Left hindlimb (tissue), 1 donor: ENCODE measurements at regions not wholly inside any gene's neighbourhood (a gene's known extent, or its start where the extent isn't known, plus 50 kb on each side); places are given as distances from the start of the nearest gene placed in this dataset.

ENCODE experiments used
- DNase-seq: peaks from one replicate; pipeline ENCODE4 v3.0.0-alpha.2; 2018

GRCh38 chr2:146161256-146161882 is 1641.5 kb upstream of the ZEB2 start:
- no peak for DNase-seq

GRCh38 chr2:146158072-146158674 is 1638.3 kb upstream of the ZEB2 start:
- no peak for DNase-seq

DNA sequence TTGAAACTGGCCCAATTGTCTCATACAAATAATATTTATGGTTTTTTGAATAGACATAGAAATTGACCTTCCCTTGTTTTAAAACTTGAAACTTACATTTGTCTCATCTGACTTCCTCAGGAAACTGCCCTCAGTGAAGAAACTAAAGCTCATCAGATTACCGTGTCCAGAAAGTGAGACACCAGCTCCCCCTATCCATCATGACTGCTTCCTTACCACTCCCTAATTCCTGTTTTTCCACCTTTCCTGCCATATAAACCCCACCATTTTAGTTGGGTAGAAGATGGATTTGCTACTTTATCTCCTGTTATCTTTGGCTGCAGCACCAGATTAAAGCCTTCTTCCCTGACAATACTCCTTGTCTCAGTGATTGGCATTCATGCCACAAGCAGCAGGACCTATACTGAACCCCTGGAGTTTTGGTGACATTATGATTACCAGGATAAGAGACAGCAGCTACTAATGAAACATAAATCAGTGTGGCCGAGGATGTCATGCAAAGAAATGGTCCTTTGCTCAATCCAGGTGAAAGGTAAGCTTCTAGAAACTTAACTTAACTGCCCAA is 1627.6 kb upstream of the ZEB2 start:
- no peak for DNase-seq

DNA sequence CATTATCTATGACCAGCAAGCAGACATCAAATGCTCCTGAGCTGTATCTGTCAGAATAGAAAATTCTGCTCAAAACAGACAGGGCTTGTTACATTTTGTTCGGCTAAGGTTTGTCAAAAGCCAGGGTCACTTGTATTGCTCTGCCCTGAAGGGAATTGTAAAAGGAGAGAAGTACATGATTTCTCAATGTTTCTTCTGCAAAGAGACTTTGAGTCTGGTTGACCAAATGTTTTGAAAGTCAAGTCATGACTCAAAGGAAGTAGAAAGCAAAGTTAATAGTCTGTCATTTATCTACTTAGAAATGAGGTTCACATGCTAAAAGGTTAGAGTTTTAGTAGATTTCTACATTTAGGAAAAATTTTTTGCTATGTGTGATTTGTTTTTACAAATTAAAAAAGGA is 1624.1 kb upstream of the ZEB2 start:
- no peak for DNase-seq

DNA sequence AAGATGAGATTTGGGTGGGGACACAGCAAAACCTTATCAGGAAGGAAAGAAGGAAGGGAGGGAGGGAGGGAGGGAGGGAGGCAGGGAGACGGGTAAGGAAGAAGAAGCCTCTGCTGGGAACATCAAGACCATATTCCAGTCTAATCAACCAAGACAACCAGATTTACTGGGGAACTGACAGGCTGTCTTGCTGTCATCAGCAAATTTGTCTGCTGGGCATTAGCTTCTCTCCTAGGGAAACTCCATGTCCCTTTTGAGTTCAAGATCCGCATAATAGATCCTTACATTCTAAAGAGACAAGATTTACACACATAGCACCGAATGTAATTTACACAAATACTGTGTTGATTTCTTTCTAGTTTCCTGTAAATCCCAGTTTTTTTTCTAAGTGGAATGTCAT is 1618.9 kb upstream of the ZEB2 start:
- no peak for DNase-seq

DNA sequence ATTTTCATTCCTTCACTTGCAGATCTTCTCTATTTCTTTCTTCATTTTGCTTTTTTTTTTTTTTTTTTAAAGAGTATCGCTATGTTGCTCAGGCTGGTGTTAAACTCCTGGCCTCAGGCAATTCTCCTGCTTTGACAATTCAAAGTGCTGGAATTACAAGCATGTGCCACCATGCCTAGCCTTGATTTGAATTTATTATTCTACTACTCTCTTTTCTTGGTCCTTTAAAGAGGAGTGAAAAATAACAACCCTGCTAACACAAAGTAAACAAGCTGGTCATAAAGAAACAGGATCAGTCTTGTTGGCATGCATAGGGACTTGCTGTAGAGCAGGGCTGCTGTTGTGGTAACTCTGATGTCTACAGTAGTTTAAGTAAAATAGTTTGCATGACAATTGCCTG is 1615.3 kb upstream of the ZEB2 start:
- no peak for DNase-seq

DNA sequence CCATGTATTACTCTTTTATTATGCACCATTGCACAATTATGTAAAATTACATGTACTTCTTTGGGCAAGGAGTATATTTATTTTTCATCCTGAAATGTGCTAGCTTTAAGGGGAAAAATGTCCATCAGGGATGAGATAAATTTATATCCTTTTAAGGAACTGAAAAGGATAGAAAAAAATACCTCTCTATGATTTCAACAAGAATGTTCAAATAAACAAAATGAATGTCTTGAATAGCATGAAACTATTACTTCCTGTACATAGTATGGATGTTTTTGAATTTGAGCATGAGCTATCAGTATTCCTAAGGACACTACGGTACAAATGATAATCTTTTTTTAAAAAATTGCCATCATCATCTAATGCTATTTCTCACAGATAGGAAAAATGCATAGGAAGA is 1611.9 kb upstream of the ZEB2 start:
- DNase-seq = no peak

DNA sequence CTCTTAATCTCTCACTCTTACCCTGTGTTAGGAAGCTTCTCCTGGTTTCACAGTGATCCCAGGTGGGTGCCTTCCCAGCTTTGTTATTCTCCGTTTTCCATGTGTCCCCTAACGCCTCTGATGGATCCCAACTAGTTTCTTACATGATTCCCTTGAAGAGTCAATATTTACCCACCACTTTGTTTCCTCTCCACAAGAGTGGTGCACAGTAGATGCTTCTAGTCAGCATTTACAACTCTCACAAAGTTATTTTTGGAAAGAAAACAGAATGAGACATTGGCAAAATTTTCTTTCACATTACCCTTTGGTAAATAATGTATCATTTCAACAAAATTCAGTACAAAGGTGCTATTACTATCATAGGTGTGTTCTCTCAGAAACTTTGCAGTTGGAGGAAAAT is 1611.1 kb upstream of the ZEB2 start:
- no peak for DNase-seq

GRCh38 chr2:146130290-146130689 is 1610.4 kb upstream of the ZEB2 start:
- DNase-seq = no peak

DNA sequence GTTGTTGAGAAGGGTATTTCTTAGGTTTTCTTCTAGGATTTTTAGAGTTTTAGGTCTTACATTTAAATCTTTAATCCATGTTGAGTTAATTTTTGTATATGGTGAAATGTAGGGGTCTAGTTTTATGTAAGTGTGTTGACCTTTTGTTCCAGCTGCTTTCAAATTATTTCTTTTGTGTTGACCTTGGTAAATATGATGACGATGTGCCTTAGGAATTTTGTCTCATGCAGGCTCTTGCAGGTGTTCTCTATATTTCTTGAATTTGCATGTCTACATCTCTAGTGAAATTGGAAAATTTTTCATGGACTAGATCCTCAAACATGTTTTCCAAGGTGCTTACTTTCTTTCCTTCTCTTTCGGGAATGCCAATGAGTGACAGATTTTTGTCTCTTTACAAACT is 1609.3 kb upstream of the ZEB2 start:
- no peak for DNase-seq

- DNase-seq = no peak
Observed at GRCh38 chr2:146128216-146128615, 1608.3 kb upstream of the ZEB2 start.

DNA sequence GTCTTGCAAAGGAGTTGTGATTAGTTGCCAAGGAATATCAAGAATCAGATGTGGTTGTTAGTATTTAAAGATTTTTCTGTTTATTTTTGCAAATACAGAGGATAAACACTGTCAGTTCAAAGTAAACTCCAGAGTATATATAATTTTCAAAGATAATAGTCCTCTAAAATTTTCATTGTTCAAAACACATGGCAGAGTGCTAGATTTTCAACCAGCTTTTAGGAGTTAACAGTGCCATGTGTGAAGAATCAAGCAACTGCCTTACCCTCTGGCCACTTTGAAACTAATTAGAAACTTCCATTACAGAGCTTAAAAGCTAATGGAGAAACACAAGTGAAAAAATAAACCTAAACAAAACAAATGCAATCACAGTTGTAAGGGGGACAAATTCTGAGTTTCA is 1605.6 kb upstream of the ZEB2 start:
- DNase-seq = no peak

GRCh38 chr2:146124741-146125140 is 1604.8 kb upstream of the ZEB2 start:
- DNase-seq = no peak

GRCh38 chr2:146123714-146124113 is 1603.8 kb upstream of the ZEB2 start:
- DNase-seq = no peak

DNA sequence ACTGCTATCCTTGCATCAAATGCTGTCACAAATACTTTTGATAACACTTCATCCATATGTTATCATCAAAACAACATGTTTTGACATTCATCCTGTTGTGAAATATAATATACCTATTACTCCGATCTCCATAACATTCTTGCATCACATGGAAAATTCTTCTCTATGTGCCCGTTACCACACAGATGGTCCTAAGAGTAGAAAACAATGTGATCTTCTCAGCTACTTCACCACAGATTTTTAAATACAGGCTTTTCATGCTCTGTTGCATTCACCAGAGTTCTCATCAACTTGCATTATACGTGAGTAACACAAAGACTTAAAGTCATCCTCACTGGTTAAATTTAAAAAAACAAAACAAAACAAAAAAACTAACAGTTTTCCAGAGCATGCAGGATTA is 1603.3 kb upstream of the ZEB2 start:
- DNase-seq = no peak

DNA sequence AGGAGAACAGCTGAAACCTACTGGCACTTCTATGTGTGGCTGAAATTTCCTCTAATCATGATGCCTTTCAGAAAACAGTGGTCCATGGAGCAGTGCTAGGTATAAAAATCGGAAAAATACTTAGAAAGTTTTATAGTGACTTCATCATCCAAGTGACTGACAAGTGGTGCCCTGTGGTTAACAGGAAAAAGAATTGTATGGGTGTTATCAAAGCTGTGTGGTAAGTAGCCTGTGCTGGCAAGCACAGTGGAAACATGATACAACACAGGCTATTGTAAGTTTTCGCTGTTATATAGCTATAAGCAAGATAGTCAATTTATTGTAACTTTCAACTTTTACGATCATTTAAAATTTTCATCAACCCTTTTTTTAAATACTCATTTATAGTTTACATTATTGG is 1599.7 kb upstream of the ZEB2 start:
- DNase-seq = no peak

DNA sequence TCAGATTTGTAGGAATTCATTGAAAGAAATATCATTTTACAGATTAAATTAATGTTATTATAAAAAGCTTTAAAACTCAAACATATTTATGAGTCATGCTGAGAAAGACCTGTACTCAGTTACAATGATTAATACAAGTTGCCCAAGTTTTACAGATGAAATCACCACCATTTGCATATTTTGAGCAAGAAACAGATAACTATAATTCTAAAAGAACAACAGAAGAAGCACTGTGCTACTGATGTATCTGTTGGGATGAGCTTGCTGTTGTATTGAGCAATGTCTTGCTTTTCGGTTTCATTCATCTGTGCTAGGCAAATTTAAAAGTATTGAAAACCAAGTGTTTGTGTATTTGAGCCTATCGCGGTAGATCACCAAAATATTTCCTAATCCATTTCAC is 1589.1 kb upstream of the ZEB2 start:
- no peak for DNase-seq

DNA sequence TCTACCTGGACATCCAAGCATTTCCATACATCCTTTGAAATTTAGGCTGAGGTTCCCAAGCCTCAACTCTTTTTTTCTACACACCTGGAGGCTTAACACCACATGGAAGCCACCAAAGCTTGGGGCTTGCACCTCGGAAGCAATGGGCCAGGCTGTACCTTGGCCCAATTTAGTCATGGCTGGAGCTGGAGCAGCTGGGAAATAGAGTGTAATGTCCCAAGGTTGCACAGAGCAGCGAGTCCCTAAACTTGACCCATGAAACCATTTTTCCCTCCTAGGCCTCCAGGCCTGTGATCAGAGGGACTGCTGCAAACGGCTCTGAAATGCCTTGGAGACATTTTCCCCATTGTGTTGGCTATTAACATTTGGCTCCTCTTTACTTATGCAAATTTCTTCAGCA is 1574.3 kb upstream of the ZEB2 start:
- DNase-seq = no peak

GRCh38 chr2:146081459-146081858 is 1561.5 kb upstream of the ZEB2 start:
- DNase-seq = no peak

GRCh38 chr2:146080925-146081324 is 1561.0 kb upstream of the ZEB2 start:
- no peak for DNase-seq

GRCh38 chr2:146079216-146079615 is 1559.3 kb upstream of the ZEB2 start:
- no peak for DNase-seq

DNA sequence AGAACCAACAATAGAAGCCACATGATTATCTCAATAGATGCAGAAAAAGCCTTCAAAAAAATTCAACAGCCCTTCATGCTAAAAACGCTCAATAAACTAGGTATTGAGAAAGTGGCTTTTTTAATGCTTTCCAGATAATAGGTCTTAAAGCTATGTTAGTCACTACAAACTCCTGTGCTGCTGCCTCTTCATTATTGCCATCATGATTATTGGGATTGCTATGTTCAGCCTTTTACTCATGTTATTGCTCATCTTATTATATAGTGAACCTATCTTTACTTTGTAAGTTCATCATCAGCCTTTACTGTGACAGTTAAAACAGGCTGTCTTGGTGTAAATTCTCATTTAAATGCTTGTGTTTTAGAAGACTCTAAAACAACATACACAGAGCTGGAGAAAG is 1557.2 kb upstream of the ZEB2 start:
- no peak for DNase-seq

GRCh38 chr2:146068051-146068450 is 1548.1 kb upstream of the ZEB2 start:
- DNase-seq = no peak

- DNase-seq = no peak
Observed at GRCh38 chr2:146048141-146048540, 1528.2 kb upstream of the ZEB2 start.
